Kidney epithelial cell (primary cell): ENCODE measurements at regions not wholly inside any gene's neighbourhood (a gene's known extent, or its start where the extent isn't known, plus 50 kb on each side); places are given as distances from the start of the nearest gene placed in this dataset.
"Not testable (repeated sequence)": the region's sequence is repeated elsewhere in the genome, so short reads cannot be mapped to it uniquely, and the experiment has no call there.

Experiments used
- DNase-seq: peaks from one replicate; pipeline ENCODE4 v3.0.0-alpha.2; 2010; ENCODE audit warnings: low read depth
- H3K27me3 ChIP-seq: 2 replicates; pipeline ENCODE4 v1.6.0; 2011; ENCODE audit warnings: low read length; ENCODE audit not compliant: control insufficient read depth, insufficient read depth
- H3K36me3 ChIP-seq: 2 replicates; pipeline ENCODE4 v1.5.1; 2011; ENCODE audit warnings: low read length; ENCODE audit not compliant: control insufficient read depth, insufficient read depth
- H3K4me3 ChIP-seq: 2 replicates; pipeline ENCODE4 v1.5.1; 2011; ENCODE audit warnings: low read depth, mild to moderate bottlenecking, control low read depth, low read length
- TF ChIP-seq, protein P1 (sequence below): IDR thresholded peaks from 2 replicates; pipeline ENCODE4 v1.5.1; 2011; ENCODE audit warnings: mild to moderate bottlenecking, moderate library complexity, low read length, control low read depth, inconsistent platforms; ENCODE audit not compliant: insufficient read depth, poor library complexity, severe bottlenecking

DNA sequence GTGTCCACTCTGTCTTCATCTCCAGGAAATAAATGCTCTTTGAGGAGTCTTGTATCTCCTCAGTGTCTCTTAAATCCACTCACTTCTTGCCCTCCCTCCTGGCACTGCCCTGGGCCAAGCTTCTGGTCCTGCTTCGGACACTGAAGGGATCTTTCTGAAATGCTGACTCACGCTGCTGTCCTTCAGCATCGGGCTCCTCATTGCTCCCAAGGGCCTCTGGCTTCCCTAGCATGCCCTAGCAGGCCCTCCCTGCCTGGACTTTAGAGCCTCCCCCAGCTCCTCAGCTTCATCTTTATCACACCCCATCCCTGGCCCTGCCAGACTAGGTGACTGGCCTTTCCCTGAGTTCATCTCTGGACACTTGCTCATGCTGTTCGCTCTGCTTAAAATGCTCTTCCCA lies 96.6 kb downstream of the FOXD2 start:
- no peak for DNase-seq
- Histone ChIP-seq H3K4me3 (no peak overlapping the region), H3K27me3 (peaks cover 23% of the 10 kb centered on the region), H3K36me3 (no peaks in the 10 kb centered on the region)
- TF ChIP-seq, protein P1, sequence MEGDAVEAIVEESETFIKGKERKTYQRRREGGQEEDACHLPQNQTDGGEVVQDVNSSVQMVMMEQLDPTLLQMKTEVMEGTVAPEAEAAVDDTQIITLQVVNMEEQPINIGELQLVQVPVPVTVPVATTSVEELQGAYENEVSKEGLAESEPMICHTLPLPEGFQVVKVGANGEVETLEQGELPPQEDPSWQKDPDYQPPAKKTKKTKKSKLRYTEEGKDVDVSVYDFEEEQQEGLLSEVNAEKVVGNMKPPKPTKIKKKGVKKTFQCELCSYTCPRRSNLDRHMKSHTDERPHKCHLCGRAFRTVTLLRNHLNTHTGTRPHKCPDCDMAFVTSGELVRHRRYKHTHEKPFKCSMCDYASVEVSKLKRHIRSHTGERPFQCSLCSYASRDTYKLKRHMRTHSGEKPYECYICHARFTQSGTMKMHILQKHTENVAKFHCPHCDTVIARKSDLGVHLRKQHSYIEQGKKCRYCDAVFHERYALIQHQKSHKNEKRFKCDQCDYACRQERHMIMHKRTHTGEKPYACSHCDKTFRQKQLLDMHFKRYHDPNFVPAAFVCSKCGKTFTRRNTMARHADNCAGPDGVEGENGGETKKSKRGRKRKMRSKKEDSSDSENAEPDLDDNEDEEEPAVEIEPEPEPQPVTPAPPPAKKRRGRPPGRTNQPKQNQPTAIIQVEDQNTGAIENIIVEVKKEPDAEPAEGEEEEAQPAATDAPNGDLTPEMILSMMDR = no peak

GRCh38 chr1:47536646-47537118 lies 98.8 kb downstream of the FOXD2 start:
- no peak for DNase-seq
- TF ChIP-seq, protein P1 = no peak
- H3K27me3 ChIP-seq = peaks cover 21% of the 10 kb centered on the region

DNA sequence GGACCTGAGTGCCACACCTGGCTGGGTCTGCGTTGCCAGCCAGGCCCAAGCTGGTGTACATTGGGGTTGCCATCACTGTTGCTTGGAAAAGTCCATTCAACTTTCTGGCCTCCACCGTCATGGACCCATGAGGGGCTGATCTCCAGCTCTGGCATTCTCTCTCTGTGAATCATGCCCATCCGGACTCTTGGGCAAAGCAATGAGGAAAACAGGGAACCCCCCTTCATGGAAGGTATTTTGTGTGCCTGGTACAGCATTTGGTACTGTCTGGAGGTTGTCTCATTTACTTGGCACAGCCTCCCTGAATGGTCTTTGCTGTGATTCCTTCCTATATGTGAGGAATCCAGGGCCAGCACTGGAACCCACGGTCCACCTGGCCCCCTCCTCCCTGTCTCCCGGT lies 99.4 kb downstream of the FOXD2 start:
- H3K27me3 ChIP-seq = peaks cover 21% of the 10 kb centered on the region
- no peaks in the 10 kb centered on the region for H3K36me3 ChIP-seq
- no peak for DNase-seq
- TF ChIP-seq, protein P1 = no peak
- H3K4me3 ChIP-seq = no peak overlapping the region

More at GRCh38 chr1:47536646-47537118, 98.8 kb downstream of the FOXD2 start:
- no peak overlapping the region for H3K4me3 ChIP-seq
- no peaks in the 10 kb centered on the region for H3K36me3 ChIP-seq

DNA sequence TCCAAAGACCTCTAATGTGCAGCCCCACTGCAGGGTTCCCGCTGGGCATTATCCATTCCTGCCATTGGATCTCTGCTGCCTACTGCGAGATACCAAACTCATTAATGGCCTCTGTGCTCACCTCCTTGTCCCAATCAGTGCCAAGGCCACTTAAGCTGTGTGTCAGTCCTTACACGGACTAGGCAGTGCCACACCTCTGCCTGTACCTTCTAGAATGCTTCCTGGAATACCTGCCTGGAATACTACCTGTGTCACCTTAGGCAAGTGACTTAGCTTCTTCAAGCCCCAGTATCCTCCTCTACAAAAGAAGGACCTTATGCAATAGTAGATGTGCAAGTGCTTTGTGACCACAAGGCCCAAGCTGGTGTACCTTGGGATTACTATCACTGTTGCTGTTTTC lies 100.1 kb downstream of the FOXD2 start:
- no peaks in the 10 kb centered on the region for H3K36me3 ChIP-seq
- H3K27me3 ChIP-seq = peaks cover 20% of the 10 kb centered on the region

GRCh38 chr1:47538530-47538929 lies 100.7 kb downstream of the FOXD2 start:
- DNase-seq, H3K4me3 ChIP-seq, H3K36me3 ChIP-seq: not testable (repeated sequence)
- H3K27me3 ChIP-seq = peaks cover 18% of the 10 kb centered on the region

More for the DNA sequence above, 100.1 kb downstream of the FOXD2 start:
- TF ChIP-seq, protein P1 = no peak
- no peak for DNase-seq
- H3K4me3 ChIP-seq = no peak overlapping the region

GRCh38 chr1:47541705-47542104 lies 103.9 kb downstream of the FOXD2 start:
- not testable (repeated sequence) for DNase-seq, H3K4me3 ChIP-seq, H3K27me3 ChIP-seq, H3K36me3 ChIP-seq

DNA sequence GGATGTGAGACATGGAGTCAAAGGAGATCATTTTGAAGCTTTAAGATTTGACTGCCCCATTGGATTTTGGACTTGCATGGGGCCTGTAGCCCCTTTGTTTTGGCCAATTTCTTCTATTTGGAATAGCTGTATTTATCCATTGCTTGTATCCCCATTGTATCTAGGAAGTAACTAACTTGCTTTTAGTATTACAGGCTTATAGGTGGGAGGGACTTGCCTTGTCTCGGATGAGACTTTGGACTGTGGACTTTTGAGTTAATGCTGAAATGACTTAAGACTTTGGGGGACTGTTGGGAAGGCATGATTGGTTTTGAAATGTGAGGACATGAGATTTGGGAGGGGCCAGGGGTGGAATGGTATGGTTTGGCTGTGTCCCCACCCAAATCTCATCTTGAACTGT lies 105.2 kb downstream of the FOXD2 start:
- H3K4me3 ChIP-seq, H3K27me3 ChIP-seq, DNase-seq, H3K36me3 ChIP-seq: not testable (repeated sequence)
